NCI-H1092 treated with DMSO at 0.1 percent for 48 hours (cell line): ENCODE measurements at regions not wholly inside any gene's neighbourhood (a gene's known extent, or its start where the extent isn't known, plus 50 kb on each side); places are given as distances from the start of the nearest gene placed in this dataset.

Experiments used
- DNase-seq: peaks from one replicate; lab custom pipeline; 2025; lab: John Stamatoyannopoulos, UW

GRCh38 chr9:105921057-105921726 is 226.9 kb downstream of the TMEM38B start:
- DNase-seq = no peak

- no peak for DNase-seq
These were observed 234.1 kb downstream of the TMEM38B start for GRCh38 chr9:105928416-105928815.

- DNase-seq = peak; percentile 18
These were observed 235.8 kb downstream of the TMEM38B start for GRCh38 chr9:105930011-105930627.

- DNase-seq = no peak
These were observed 237.9 kb downstream of the TMEM38B start for GRCh38 chr9:105932276-105932675.

GRCh38 chr9:105950448-105950847 is 256.1 kb downstream of the TMEM38B start:
- DNase-seq = no peak

GRCh38 chr9:105950894-105951293 is 256.6 kb downstream of the TMEM38B start:
- no peak for DNase-seq

- no peak for DNase-seq
These were observed 260.2 kb downstream of the TMEM38B start for GRCh38 chr9:105954517-105954916.

GRCh38 chr9:105957830-105958229 is 263.5 kb downstream of the TMEM38B start:
- DNase-seq = no peak

- DNase-seq = no peak
These were observed 264.2 kb downstream of the TMEM38B start for GRCh38 chr9:105958587-105958986.

- DNase-seq = no peak
These were observed 265.2 kb downstream of the TMEM38B start for GRCh38 chr9:105959531-105959930.

GRCh38 chr9:105963343-105964099 is 269.2 kb downstream of the TMEM38B start:
- no peak for DNase-seq

GRCh38 chr9:105964156-105964555 is 269.8 kb downstream of the TMEM38B start:
- DNase-seq = no peak

- no peak for DNase-seq
These were observed 272.5 kb downstream of the TMEM38B start for GRCh38 chr9:105966834-105967233.

GRCh38 chr9:105967248-105967647 is 272.9 kb downstream of the TMEM38B start:
- no peak for DNase-seq

- peak; percentile 29 for DNase-seq
These were observed 273.5 kb downstream of the TMEM38B start for GRCh38 chr9:105967797-105968196.

- DNase-seq = no peak
These were observed 274.6 kb downstream of the TMEM38B start for GRCh38 chr9:105968811-105969466.

- DNase-seq = no peak
These were observed 275.3 kb downstream of the TMEM38B start for GRCh38 chr9:105969636-105970035.

- DNase-seq = no peak
These were observed 277.6 kb downstream of the TMEM38B start for GRCh38 chr9:105971986-105972385.

GRCh38 chr9:105972466-105973204 is 278.3 kb downstream of the TMEM38B start:
- DNase-seq = no peak

GRCh38 chr9:105973951-105974351 is 279.6 kb downstream of the TMEM38B start:
- no peak for DNase-seq

- no peak for DNase-seq
These were observed 281.7 kb downstream of the TMEM38B start for GRCh38 chr9:105975886-105976645.
